Activated naive CD4-positive, alpha-beta T cell treated with anti-CD3 and anti-CD28 coated beads for 36 hours (primary cell): ENCODE measurements at regions not wholly inside any gene's neighbourhood (a gene's known extent, or its start where the extent isn't known, plus 50 kb on each side); places are given as distances from the start of the nearest gene placed in this dataset.

Source experiments
- CTCF ChIA-PET: fragments of 350-600 bp; sonication (Branson Sonifier 250); formaldehyde crosslinking; loops from one replicate; lab custom pipeline; 2021; ENCODE audit warnings: antibody characterized with exemption; lab: Charles Lee
- DNase-seq: peaks from one replicate; pipeline ENCODE4 v3.0.0-alpha.2; 2020
- H3K27ac Mint-ChIP-seq: one replicate; pipeline ENCODE4 v1.8.0; 2021; ENCODE audit warnings: mild to moderate bottlenecking, mixed read lengths
- H3K27me3 Mint-ChIP-seq: one replicate; pipeline ENCODE4 v1.8.0; 2021; ENCODE audit warnings: low read depth, mixed read lengths
- H3K36me3 Mint-ChIP-seq: one replicate; pipeline ENCODE4 v1.8.0; 2021; ENCODE audit warnings: low read depth, mixed read lengths
- H3K4me1 Mint-ChIP-seq: one replicate; pipeline ENCODE4 v1.8.0; 2021; ENCODE audit warnings: low read depth, mixed read lengths
- H3K4me3 Mint-ChIP-seq: one replicate; pipeline ENCODE4 v1.8.0; 2021; ENCODE audit warnings: mild to moderate bottlenecking, moderate library complexity, mixed read lengths
- H3K9me3 Mint-ChIP-seq: one replicate; pipeline ENCODE4 v1.8.0; 2021; ENCODE audit warnings: mixed read lengths
- intact Hi-C: fragments of 100-400 bp; cut with micrococcal nuclease; formaldehyde crosslinking; loops from one replicate; pipeline ENCODE4 v1.15.1; 2023

GRCh38 chr4:83708500-83709175 is 172.7 kb downstream of the GPAT3 start:
- Mint-ChIP-seq H3K27ac (no peak overlapping the region), H3K4me3 (no peak overlapping the region), H3K36me3 (no peaks in the 10 kb centered on the region), H3K9me3 (no peaks in the 10 kb centered on the region), H3K4me1 (no peaks in the 10 kb centered on the region), H3K27me3 (peaks cover 5% of the 10 kb centered on the region)
- intact Hi-C loops: no loop called here
- DNase-seq: no peak
- CTCF ChIA-PET: no interaction called here

DNA sequence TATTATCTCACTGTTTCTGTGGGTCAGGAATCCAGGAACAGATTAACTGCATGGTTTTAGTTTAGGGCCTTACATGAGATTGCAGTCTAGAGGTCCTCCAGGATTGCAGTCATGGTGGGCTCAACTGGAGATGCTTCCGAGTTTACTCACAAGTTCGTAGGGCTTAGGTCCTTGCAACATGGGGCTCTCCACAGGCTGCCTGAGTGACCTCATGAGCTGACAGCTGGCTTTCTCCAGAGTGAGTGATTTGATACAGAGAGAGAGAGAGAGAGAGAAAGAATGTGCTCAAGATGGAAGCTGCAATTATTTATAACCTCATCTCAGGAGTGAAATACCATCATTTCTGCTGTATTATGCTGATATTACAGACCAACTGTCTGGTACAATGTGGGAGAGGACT is 168.9 kb downstream of the GPAT3 start:
- no peak for DNase-seq
- intact Hi-C loops: no loop called here
- CTCF ChIA-PET: no interaction called here
- no peaks in the 10 kb centered on the region for H3K36me3 Mint-ChIP-seq
- no peak overlapping the region for H3K4me3 Mint-ChIP-seq
- no peaks in the 10 kb centered on the region for H3K4me1 Mint-ChIP-seq
- peaks cover 7% of the 10 kb centered on the region for H3K27me3 Mint-ChIP-seq
- H3K9me3 Mint-ChIP-seq: peaks cover 7% of the 10 kb centered on the region
- H3K27ac Mint-ChIP-seq: no peak overlapping the region

DNA sequence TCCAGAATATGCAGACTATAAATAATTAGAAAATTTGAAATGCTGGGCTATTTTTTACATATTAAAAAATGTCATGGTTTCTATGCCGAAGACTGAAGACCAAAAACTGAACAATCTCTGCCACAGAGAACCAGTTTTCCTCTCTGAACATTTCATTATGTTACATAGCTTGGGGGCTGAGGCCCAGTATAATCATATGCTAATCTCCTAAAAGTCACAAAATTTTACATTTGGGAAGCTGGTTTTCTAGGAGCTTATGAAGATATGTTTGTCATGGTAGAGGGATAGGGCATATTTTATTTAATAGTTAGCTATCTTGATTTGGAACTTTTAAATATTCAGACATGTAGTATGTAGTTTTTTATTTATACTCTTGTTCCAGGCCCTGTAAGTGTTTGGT is 167.8 kb downstream of the GPAT3 start:
- intact Hi-C loops: no loop called here
- no peak overlapping the region for H3K27ac Mint-ChIP-seq
- peaks cover 7% of the 10 kb centered on the region for H3K9me3 Mint-ChIP-seq
- H3K4me3 Mint-ChIP-seq: no peak overlapping the region
- H3K27me3 Mint-ChIP-seq: peaks cover 7% of the 10 kb centered on the region
- H3K36me3 Mint-ChIP-seq: no peaks in the 10 kb centered on the region
- no peaks in the 10 kb centered on the region for H3K4me1 Mint-ChIP-seq
- no peak for DNase-seq
- CTCF ChIA-PET: no interaction called here

DNA sequence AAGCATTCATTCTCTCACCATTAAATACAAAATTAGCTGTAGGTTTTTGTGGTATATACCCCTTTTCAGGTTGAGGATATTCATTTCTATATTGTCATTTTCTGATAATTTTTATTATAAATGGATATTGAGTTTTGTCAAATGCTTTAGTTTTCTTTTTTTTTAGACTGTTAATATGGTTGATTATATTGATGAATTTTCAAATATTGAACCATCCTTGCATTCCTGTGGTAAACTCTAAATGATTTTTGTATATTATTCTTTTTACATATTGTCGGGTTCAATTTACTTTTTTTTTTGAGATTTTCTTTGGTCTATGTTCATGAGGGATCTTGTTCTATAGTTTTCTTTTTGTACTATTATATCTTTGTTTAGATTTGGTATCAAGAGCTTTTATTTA is 165.1 kb downstream of the GPAT3 start:
- Mint-ChIP-seq H3K27me3 (peaks cover 3% of the 10 kb centered on the region), H3K36me3 (no peaks in the 10 kb centered on the region), H3K27ac (no peak overlapping the region), H3K4me3 (no peak overlapping the region), H3K9me3 (peaks cover 7% of the 10 kb centered on the region), H3K4me1 (no peaks in the 10 kb centered on the region)
- DNase-seq: no peak
- intact Hi-C loops: no loop called here
- CTCF ChIA-PET: no interaction called here

DNA sequence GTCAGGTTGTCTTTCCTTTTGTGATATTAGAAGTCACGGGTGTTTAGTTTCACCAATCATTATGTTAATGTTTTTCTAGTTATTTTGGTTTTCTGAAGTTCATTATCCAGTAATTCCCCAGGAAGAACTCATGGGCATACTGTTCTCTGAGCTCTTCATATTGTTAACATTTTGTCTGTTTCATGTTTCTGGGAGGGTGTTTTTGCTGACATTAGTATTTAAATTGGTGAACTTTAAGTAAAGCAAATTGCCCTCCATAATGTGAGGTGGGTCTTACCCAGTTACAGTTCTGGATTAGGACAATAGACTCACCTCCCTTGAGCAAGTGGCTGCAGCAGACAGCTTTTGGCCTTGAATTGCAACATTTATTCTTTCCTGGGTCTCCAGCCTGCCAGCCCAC is 163.4 kb downstream of the GPAT3 start:
- H3K4me3 Mint-ChIP-seq: no peak overlapping the region
- H3K9me3 Mint-ChIP-seq: peaks cover 7% of the 10 kb centered on the region
- no peak for DNase-seq
- no peak overlapping the region for H3K27ac Mint-ChIP-seq
- H3K4me1 Mint-ChIP-seq: no peaks in the 10 kb centered on the region
- H3K27me3 Mint-ChIP-seq: peaks cover 4% of the 10 kb centered on the region
- no peaks in the 10 kb centered on the region for H3K36me3 Mint-ChIP-seq
- intact Hi-C loops: no loop called here
- CTCF ChIA-PET: no interaction called here

- no peak for DNase-seq
- no peak overlapping the region for H3K4me3 Mint-ChIP-seq
- peaks cover 2% of the 10 kb centered on the region for H3K27me3 Mint-ChIP-seq
- no peak overlapping the region for H3K27ac Mint-ChIP-seq
- intact Hi-C loops: no loop called here
- CTCF ChIA-PET: interaction anchor here (1.0 kb wide), 1 partner anchor 71 kb away, joined by 3 read pairs; no protein-coding TSS in a partner anchor
- no peaks in the 10 kb centered on the region for H3K36me3 Mint-ChIP-seq
- H3K4me1 Mint-ChIP-seq: no peaks in the 10 kb centered on the region
- H3K9me3 Mint-ChIP-seq: no peaks in the 10 kb centered on the region
Measured at GRCh38 chr4:83692028-83692427, 156.1 kb downstream of the GPAT3 start.

DNA sequence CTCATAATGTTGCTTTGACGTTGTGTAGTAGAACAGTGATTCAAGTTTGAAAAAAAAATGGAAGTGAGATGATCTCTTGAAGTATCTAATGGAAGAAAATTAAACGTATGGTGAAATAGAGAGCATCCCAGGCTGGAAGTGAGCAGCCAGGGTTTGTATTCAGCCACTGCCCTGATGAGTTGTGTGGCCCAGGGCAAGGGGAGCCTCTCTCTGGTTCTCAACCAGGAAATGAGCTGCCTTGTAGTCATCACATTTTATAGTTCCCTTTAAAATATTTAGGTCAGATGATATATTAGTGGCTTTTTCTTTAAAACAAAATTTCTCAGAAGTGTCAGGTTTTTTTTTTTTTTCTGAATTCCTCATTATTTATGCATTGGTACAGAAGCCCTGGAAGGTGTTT is 150.3 kb downstream of the GPAT3 start:
- Mint-ChIP-seq H3K27ac (no peak overlapping the region), H3K4me3 (no peak overlapping the region), H3K27me3 (peaks cover 4% of the 10 kb centered on the region), H3K36me3 (no peaks in the 10 kb centered on the region), H3K9me3 (no peaks in the 10 kb centered on the region), H3K4me1 (no peaks in the 10 kb centered on the region)
- intact Hi-C loops: no loop called here
- DNase-seq: no peak
- CTCF ChIA-PET: no interaction called here

DNA sequence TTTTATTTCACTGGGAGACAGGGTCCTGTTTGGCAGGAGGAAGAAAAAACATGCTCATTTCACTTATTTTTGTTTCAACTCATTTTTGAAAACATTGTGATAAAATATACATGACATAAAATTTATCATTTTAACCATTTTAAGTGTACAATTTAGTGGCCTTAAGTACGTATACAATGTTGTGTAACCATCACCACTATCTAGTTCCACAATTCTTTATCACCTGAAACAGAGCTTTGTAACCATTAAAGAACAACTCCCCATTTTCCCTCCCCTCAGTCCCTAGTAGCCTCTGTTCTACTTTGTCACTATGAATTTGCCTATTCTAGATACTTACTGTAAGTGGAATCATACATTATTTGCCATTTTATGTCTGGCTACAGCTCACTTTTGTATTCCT is 143.8 kb downstream of the GPAT3 start:
- intact Hi-C loops: no loop called here
- no peak for DNase-seq
- Mint-ChIP-seq H3K36me3 (no peaks in the 10 kb centered on the region), H3K27ac (no peak overlapping the region), H3K4me3 (no peak overlapping the region), H3K9me3 (no peaks in the 10 kb centered on the region), H3K27me3 (peaks cover 9% of the 10 kb centered on the region), H3K4me1 (no peaks in the 10 kb centered on the region)
- CTCF ChIA-PET: no interaction called here

- CTCF ChIA-PET: interaction anchor here (0.5 kb wide), 1 partner anchor 801 kb away, joined by 3 read pairs; no protein-coding TSS in a partner anchor
- no peaks in the 10 kb centered on the region for H3K9me3 Mint-ChIP-seq
- no peaks in the 10 kb centered on the region for H3K4me1 Mint-ChIP-seq
- no peak overlapping the region for H3K27ac Mint-ChIP-seq
- no peak for DNase-seq
- peaks cover 9% of the 10 kb centered on the region for H3K27me3 Mint-ChIP-seq
- intact Hi-C loops: no loop called here
- H3K36me3 Mint-ChIP-seq: no peaks in the 10 kb centered on the region
- H3K4me3 Mint-ChIP-seq: no peak overlapping the region
Measured at GRCh38 chr4:83679254-83679653, 143.3 kb downstream of the GPAT3 start.

DNA sequence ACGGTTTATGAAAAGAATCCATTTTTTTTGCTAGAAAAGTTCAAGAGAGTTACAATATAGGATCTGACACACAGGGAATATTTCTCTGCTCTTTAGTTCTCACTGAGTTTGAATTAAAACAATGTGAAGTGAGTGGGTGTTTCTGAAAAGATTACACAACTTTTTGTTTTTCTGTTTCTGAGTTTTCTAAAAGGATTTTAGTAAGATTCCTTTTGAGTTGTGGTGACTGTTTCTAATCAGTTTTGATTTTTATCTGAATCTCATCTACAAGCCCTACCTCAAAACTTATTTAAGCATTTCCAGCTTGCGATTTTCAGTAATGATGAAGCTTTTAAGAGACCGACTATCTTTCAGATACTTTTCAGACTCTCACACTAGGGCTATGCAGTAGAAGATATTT is 141.7 kb downstream of the GPAT3 start:
- intact Hi-C loops: no loop called here
- CTCF ChIA-PET: no interaction called here
- Mint-ChIP-seq H3K27me3 (peaks cover 9% of the 10 kb centered on the region), H3K4me1 (no peaks in the 10 kb centered on the region), H3K9me3 (no peaks in the 10 kb centered on the region), H3K36me3 (no peaks in the 10 kb centered on the region), H3K4me3 (no peak overlapping the region), H3K27ac (no peak overlapping the region)
- no peak for DNase-seq

DNA sequence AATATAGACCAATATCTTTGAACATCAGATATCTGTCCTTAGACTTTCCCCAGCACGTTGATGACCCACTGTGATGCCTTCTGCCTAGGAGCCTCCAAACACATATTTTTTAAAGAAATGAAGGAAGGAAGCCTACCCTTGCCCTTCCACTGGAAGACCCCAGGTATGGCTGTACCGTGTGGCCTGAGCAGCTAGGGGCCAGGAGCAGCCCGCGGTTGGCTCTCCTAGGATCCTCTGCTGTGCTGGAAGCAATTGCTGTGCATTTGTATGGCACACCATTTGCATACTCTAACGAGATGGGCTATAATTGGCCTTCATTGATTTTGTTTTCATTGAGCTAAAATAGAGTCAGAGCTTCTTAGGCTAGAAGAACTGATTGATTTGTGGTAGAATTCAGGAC is 128.8 kb downstream of the GPAT3 start:
- intact Hi-C loops: no loop called here
- DNase-seq: no peak
- Mint-ChIP-seq H3K27me3 (no peaks in the 10 kb centered on the region), H3K27ac (no peak overlapping the region), H3K4me1 (peaks cover 5% of the 10 kb centered on the region), H3K4me3 (no peak overlapping the region), H3K9me3 (no peaks in the 10 kb centered on the region), H3K36me3 (no peaks in the 10 kb centered on the region)
- CTCF ChIA-PET: no interaction called here

DNA sequence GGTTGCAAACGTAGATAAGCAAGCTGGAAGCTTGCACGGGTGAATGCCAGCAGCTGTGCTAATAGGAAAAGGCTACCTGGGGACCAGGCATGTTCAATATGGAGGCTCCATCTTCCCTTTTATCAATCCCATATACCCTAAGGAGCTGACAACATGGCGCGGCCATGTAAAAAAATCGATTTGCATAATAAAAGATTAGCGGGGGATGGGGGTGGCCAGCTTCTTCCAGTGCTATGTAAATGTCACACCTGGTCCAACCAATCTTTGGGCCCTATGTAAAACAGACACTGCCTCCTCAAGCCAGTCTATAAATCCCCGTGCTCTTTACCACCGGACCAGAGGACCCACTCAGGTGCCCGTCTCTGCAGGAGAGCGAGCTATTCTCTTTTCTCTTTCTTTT is 128.2 kb downstream of the GPAT3 start:
- peaks cover 5% of the 10 kb centered on the region for H3K4me1 Mint-ChIP-seq
- no peak overlapping the region for H3K4me3 Mint-ChIP-seq
- DNase-seq: no peak
- no peaks in the 10 kb centered on the region for H3K9me3 Mint-ChIP-seq
- intact Hi-C loops: no loop called here
- no peaks in the 10 kb centered on the region for H3K36me3 Mint-ChIP-seq
- CTCF ChIA-PET: interaction anchor here (1.5 kb wide), 1 partner anchor 18 kb away, joined by 4 read pairs; no protein-coding TSS in a partner anchor
- no peak overlapping the region for H3K27ac Mint-ChIP-seq
- no peaks in the 10 kb centered on the region for H3K27me3 Mint-ChIP-seq

DNA sequence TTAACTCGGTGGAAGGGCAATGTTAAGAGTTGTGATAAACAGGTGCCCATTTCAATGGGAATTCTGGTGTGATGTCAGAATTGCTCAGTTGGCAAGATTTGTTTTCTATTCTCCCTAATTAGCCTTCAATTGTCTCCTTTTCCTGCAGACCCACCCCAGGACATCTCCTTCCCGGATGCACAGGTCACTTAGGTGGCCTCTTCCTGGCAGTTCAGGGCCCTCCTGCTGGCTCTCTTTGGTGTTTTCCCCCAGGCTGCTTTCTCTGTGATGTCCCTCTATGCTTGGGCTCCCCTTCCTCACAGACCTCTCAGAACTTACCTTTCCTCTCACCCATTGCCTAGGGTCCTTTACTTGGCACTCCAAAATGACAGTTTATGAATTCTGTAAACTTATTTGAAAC is 126.3 kb downstream of the GPAT3 start:
- no peaks in the 10 kb centered on the region for H3K27me3 Mint-ChIP-seq
- intact Hi-C loops: no loop called here
- H3K27ac Mint-ChIP-seq: no peak overlapping the region
- CTCF ChIA-PET: interaction anchor here (1.5 kb wide), 1 partner anchor 16 kb away, joined by 4 read pairs; no protein-coding TSS in a partner anchor
- no peak for DNase-seq
- H3K9me3 Mint-ChIP-seq: no peaks in the 10 kb centered on the region
- H3K4me1 Mint-ChIP-seq: peaks cover 5% of the 10 kb centered on the region
- H3K4me3 Mint-ChIP-seq: no peak overlapping the region
- H3K36me3 Mint-ChIP-seq: no peaks in the 10 kb centered on the region
